ENCODE measurements at regions not wholly inside any gene's neighbourhood (a gene's known extent, or its start where the extent isn't known, plus 50 kb on each side); places are given as distances from the start of the nearest gene placed in this dataset.
"Not testable (repeated sequence)": the region's sequence is repeated elsewhere in the genome, so short reads cannot be mapped to it uniquely, and the experiment has no call there.

DNA sequence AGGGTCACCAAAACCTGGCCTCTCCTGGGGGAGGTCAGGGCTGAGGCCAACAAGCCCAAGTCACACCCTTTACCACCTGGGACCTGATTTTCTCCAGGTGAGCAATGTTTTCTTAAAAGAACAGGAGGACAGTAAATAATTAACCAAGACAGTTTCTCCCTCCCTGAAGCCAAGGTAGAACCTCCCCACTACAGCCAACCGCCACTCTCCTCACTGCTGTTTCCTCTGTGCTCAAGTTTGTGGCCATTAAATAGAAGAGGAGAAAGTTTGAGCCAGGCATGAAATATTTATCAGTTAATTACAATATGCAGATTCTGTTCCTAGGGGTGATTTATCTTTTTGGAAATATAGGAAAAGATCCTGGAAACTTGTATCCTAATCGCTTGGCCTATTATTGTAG, 150.6 kb upstream of the ANKRD20A1 start:
- peak; percentile 9 for DNase-seq (ENCODE audit: low spot score)

DNA sequence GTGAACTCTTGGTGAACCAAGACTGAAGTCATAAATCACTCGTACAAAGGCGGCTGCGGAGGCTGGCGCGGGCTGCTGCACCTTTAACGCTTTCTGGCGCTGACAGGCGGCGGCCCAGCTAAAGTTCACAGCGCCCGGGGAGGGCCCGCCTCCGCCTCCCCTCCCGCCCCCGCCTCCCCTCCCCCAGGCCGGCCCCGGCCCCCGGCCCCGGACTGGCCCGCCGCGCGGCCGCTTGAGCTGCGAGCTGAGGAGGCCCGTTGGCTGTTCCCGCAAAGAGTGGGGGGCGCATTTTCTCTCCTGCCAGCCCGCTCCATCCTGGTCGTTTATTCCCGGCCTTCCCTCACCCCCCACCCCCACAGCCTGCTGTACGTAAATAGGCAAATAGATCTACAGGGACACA, 147.3 kb upstream of the ANKRD20A1 start:
- not testable (repeated sequence) for DNase-seq (ENCODE audit: low spot score)

DNA sequence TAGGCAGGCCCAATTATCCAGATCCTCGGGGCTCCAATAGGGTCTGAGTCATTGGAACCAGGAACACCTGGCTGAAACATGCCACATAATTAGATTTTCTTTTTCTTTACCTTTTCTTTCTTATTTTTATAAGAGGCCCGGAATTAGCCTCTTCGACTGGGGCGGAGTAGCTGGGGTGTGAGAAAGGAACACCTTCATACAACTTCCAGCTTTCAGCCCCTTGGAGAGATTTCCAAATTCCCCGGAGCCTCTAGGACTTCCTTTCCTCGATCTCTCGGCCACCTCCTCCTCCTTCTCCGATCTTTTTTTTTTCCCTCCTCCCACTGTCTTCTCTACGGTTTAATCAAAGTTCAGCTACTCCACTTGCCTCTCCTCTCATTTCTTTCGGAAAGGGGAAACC, 146.8 kb upstream of the ANKRD20A1 start:
- DNase-seq (ENCODE audit: low spot score), result not testable (repeated sequence)

DNA sequence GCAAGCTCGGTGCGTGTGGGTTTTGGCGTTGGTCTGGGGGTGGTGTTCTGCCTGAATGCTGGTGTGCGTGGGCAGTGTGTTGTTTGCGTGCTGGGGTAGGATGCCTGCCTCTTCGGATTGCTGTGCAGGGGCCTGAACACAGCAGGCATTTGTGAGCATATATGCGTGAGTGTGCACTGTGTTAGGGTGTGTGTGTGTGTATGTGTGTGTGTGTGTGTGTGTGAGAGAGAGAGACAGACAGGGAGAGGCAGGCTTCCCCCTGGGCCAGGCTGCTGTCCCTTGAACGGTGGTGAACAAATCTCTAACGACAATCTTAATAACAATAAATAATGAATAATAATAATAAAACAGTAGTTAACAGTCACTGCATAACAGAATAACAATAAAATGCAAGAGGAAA, 145.8 kb upstream of the ANKRD20A1 start:
- not testable (repeated sequence) for DNase-seq (ENCODE audit: low spot score)

DNA sequence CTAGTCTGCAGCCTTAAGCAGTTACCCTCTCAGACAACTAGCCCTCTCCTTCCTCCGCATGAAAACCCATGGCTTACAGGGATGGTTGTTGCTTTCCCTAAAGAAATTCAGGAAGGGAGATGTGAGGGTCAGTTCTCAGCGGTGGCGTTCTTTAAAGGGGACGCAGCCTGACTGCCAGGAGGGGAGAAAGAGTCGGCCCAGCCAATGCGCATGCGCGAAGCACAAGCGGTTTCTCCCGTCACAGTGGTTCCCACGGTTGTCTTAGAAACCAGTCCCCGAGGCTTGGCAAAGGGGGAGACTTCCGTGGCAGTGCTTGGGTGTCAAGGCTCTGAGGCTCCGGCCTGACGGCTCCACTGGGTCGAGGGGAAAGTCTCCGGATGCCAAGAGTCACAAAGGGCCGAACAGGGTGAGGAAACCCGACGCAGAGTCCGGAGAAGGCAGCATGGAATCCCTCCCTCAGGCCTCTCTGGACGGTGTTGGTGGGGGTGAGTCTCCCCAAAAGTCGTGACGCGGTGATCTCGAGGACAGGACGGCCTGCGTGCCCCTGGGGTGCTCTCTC, 140.8 kb upstream of the ANKRD20A1 start:
- DNase-seq (ENCODE audit: low spot score), result not testable (repeated sequence)

DNA sequence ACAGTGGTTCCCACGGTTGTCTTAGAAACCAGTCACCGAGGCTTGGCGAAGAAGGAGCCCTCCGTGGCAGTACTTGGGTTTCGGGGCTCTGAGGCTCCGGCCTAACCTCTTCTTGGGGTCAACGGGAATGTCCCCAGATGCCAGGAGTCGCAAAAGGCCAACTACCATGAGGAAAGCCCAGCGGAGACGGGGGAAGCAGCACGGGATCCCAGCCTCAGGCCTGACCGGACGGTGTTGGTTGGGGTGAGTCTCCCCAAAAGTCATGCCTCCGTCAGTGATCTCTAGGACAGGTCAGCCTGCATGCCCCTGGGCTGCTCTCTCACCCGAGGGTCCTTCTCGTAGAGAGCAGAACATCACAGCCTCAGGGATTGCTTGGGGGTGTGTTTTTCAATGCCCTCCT, 138.2 kb upstream of the ANKRD20A1 start:
- peak; percentile 9 for DNase-seq (ENCODE audit: low spot score)

DNA sequence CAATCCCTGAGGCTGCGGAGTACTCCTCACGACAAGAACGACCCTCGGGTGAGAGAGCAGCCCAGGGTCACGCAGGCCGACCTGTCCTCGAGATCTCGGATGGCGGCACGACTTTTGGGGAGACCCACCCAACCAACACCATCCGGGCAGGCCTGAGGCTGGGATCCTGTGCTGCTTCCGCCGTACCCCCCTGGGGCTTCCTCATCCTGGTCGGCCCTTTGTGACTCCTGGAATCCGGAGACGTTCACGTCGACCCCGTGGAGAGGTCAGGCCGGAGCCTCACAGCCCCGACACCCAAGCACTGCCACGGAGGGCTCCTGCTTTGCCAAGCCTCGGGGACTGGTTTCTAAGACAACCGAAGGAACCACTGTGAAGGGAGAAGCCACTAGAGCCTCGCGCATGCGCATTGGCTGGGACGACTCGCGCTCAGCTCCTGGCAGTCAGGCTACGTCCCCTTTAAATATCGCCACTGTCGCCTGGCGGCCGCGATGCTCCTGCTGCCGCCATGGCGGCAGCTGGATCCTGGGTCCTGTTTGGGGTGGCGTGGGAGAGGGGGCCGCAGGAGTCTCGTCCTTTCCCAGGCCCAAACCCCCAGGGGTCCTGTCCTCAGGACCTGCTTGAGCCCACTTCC, 136.2 kb upstream of the ANKRD20A1 start:
- not testable (repeated sequence) for DNase-seq (ENCODE audit: low spot score)

DNA sequence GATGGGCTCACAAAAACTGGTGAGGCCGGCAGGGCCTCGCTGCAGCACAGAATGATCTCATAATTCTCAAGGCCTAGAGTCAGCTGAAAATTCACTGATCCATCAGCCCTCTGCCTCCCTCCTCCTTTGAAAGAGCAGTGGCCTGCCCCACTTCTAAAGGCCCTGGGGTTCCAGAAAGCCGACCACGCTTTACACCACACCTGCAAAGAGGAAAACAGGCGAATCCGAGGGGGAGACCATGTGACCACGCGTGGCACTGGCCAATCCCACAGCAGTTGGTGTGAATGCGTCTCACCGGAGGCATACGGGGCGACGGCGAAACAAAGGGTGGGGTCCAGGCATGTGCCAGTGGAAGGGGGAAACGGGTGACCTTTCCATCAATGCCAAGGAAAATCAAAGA, 135.5 kb upstream of the ANKRD20A1 start:
- peak; percentile 10 for DNase-seq (ENCODE audit: low spot score)

DNA sequence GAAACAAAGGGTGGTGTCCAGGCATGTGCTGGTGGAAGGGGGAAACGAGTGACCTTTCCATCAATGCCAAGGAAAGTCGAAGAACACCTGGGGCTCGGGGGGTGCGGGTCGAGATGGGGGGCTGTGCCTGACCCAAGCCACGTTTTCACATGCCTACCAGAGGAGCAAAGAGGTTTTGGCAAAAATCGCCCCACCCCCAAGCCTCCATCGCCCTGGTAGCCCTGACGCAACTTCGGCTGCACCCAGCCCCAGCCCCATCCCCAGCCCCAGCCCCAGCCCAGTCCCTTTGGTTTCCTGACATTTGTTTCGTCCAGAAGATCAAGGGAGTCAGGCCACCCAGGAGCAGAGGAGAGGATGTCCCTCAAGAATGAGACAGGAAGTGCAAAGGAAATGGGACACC, 133.8 kb upstream of the ANKRD20A1 start:
- peak; percentile 19 for DNase-seq (ENCODE audit: low spot score)

DNA sequence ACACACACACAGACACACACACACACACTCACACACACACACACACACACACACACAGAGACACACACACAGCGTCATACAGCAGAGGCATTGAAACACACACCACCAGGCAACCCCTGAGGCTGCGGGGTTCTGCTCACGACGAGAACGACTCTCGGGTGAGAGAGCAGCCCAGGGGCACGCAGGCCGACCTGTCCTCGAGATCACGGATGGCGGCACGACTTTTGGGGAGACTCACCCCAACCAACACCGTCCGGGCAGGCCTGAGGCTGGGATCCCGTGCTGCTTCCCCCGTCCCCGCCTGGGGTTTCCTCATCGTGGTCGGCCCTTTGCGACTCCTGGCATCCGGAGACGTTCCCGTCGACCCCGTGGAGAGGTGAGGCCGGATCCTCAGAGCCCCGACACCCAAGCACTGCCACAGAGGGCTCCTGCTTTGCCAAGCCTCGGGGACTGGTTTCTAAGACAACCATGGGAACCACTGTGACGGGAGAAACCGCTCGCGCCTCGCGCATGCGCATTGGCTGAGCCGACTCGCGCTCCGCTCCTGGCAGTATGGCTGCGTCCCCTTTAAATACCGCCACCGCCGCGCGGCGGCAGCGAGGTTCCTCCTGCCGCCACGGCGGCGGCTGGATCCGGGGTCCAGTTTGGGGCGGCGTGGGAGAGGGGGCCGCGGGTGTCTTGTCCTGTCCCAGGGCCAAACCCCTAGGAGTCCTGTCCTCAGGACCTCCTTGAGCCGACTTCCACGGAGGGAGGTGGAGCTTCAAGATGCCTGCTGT, 132.3 kb upstream of the ANKRD20A1 start:
- DNase-seq (ENCODE audit: low spot score), result peak; percentile 13

DNA sequence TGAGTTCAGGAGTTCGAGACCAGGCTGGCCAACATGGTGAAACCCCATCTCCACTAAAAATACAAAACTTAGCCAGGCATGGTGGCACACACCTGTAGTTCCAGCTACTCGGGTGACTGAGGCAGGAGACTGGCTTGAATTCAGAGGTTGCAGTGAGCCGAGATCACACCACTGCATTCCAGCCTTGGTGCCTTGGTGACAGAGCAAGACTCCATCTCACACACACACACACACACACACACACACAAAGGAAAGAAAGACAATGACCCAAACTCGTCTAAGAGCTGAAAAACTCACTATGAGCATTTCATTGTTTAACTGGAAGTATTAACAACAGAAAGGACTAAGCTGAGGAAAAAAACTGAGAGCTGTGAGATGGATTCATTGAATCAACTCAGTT, 95.6 kb upstream of the ANKRD20A1 start:
- not testable (repeated sequence) for DNase-seq (ENCODE audit: low spot score)

DNA sequence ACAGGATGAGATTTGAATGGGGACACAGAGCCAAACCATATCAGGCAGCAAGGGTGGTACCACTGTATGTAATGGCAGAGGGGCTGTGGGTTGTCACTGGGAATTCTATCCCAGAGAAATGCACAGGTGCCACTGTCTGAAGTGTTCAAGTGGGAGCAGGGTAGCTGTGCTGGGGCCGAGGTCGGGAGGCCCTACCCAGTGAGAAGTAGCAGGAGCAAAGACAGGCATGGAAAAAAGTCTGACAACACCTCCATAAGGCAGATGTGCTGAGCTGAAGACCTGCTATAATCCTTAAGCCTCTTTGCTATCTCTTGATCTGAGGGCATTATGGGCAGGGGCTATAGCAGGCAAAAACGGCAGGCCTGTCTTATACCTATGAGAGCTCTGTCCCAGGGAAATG, 86.9 kb upstream of the ANKRD20A1 start:
- DNase-seq (ENCODE audit: low spot score), result not testable (repeated sequence)

DNA sequence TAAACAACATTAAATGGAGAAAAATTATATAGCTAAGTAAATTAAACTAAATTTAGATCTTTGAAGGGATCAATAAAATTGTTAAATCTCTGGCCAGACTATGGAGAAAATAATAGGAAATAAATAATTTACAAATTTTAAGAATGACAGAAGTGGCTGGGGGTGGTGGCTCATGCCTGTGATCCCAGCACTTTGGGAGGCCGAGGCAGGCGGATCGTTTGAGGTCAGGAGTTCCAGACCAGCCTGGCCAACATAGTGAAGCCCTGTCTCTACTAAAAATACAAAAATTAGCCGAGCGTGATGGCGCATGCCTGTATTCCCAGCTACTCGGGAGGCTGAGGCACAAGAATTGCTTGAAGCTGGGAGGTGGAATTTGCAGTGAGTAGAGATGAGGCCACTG, 58.6 kb upstream of the ANKRD20A1 start:
- DNase-seq (ENCODE audit: low spot score), result not testable (repeated sequence)
